Endodermal cell (in vitro differentiated cells): ENCODE measurements at regions not wholly inside any gene's neighbourhood (a gene's known extent, or its start where the extent isn't known, plus 50 kb on each side); places are given as distances from the start of the nearest gene placed in this dataset.

Experiments used
- DNase-seq: peaks from one replicate; pipeline ENCODE4 v3.0.0-alpha.2; 2017
- H3K27ac ChIP-seq: 2 replicates; pipeline ENCODE4 v1.5.1; 2013; ENCODE audit warnings: mild to moderate bottlenecking, low read depth, low read length, moderate library complexity
- H3K27me3 ChIP-seq: 2 replicates; pipeline ENCODE4 v1.6.1; 2013; ENCODE audit warnings: mild to moderate bottlenecking, low read length, moderate library complexity; ENCODE audit not compliant: insufficient read depth, control insufficient read depth, poor library complexity, severe bottlenecking
- H3K36me3 ChIP-seq: 2 replicates; pipeline ENCODE4 v1.7.0; 2013; ENCODE audit warnings: mild to moderate bottlenecking, low read length, moderate library complexity; ENCODE audit not compliant: control insufficient read depth, insufficient read depth
- H3K4me1 ChIP-seq: one replicate; pipeline ENCODE4 v1.7.0; 2013; ENCODE audit warnings: low read length; ENCODE audit not compliant: control insufficient read depth, insufficient read depth
- H3K4me3 ChIP-seq: 2 replicates; pipeline ENCODE4 v1.5.1; 2013; ENCODE audit warnings: mild to moderate bottlenecking, low read length, moderate library complexity
- H3K9ac ChIP-seq: 2 replicates; pipeline ENCODE4 v1.6.1; 2013; ENCODE audit warnings: mild to moderate bottlenecking, low read length, moderate library complexity; ENCODE audit not compliant: poor library complexity, severe bottlenecking; ENCODE audit errors: extremely low read depth
- H3K9me3 ChIP-seq: 2 replicates; pipeline ENCODE4 v1.6.1; 2013; ENCODE audit warnings: mild to moderate bottlenecking, low read length, moderate library complexity; ENCODE audit not compliant: control insufficient read depth
- H3K27ac Mint-ChIP-seq: 2 replicates; pipeline ENCODE4 v1.8.0; 2020; ENCODE audit warnings: mixed read lengths
- H3K27me3 Mint-ChIP-seq: 2 replicates; pipeline ENCODE4 v1.8.0; 2021; ENCODE audit warnings: mild to moderate bottlenecking, mixed read lengths; ENCODE audit not compliant: insufficient read depth
- H3K36me3 Mint-ChIP-seq: 2 replicates; pipeline ENCODE4 v1.8.0; 2020; ENCODE audit warnings: low read depth, mixed read lengths
- H3K4me1 Mint-ChIP-seq: 2 replicates; pipeline ENCODE4 v1.8.0; 2020; ENCODE audit warnings: mixed read lengths
- H3K4me3 Mint-ChIP-seq: 2 replicates; pipeline ENCODE4 v1.8.0; 2020; ENCODE audit warnings: mild to moderate bottlenecking, moderate library complexity, mixed read lengths
- H3K9me3 Mint-ChIP-seq: 2 replicates; pipeline ENCODE4 v1.8.0; 2020; ENCODE audit warnings: mild to moderate bottlenecking, mixed read lengths
- WGBS, 2 experiments: methylation state at CpG; one replicate each; pipeline versions ENCODE4 v1.1.5 to v1.1.7; 2013; ENCODE audit warnings: missing lambda C conversion rate in 2 of 2, mixed read lengths in 1 of 2; ENCODE audit not compliant: insufficient coverage in 1 of 2, insufficient read length in 1 of 2; 5-methylcytosine and 5-hydroxymethylcytosine counted together
- TF ChIP-seq, protein P1 (sequence below): fragments of 200-600 bp; sonication (generic); conservative IDR thresholded peaks from 2 replicates; pipeline ENCODE4 v1.5.0; 2021; ENCODE audit warnings: antibody characterized with exemption, mild to moderate bottlenecking

DNA sequence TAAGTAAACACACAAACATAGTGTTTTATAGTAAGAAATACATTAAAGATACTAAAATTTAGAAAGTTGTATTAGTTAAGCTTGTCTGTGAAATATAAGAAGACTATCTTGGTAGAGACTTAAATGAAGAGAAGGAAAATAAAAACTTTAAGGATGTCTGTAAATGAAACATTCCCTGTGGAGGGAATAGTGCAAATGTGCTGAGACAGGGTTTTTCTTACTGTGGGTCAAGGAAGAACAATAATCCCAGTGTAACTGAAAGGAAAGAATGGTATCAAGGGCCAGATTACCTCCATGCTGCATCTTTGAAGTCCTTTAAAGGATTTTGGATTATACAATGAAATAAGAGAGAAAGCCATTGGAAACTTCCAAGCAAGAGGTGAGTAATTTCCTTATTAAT lies 547.5 kb upstream of the PCDH15 start:
- DNase-seq, result no peak
- H3K9me3 ChIP-seq, result no peaks in the 10 kb centered on the region
- Mint-ChIP-seq H3K4me3 (no peak overlapping the region), H3K9me3 (no peaks in the 10 kb centered on the region), H3K27ac (no peak overlapping the region), H3K27me3 (no peaks in the 10 kb centered on the region), H3K4me1 (peaks cover 3% of the 10 kb centered on the region), H3K36me3 (no peaks in the 10 kb centered on the region)
- TF ChIP-seq, protein P1, sequence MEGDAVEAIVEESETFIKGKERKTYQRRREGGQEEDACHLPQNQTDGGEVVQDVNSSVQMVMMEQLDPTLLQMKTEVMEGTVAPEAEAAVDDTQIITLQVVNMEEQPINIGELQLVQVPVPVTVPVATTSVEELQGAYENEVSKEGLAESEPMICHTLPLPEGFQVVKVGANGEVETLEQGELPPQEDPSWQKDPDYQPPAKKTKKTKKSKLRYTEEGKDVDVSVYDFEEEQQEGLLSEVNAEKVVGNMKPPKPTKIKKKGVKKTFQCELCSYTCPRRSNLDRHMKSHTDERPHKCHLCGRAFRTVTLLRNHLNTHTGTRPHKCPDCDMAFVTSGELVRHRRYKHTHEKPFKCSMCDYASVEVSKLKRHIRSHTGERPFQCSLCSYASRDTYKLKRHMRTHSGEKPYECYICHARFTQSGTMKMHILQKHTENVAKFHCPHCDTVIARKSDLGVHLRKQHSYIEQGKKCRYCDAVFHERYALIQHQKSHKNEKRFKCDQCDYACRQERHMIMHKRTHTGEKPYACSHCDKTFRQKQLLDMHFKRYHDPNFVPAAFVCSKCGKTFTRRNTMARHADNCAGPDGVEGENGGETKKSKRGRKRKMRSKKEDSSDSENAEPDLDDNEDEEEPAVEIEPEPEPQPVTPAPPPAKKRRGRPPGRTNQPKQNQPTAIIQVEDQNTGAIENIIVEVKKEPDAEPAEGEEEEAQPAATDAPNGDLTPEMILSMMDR, result no peak
- no peaks in the 10 kb centered on the region for H3K4me1 ChIP-seq
- no peaks in the 10 kb centered on the region for H3K36me3 ChIP-seq
- H3K4me3 ChIP-seq, result no peak overlapping the region
- H3K27ac ChIP-seq, result no peak overlapping the region
- H3K9ac ChIP-seq, result no peak overlapping the region
- H3K27me3 ChIP-seq, result no peaks in the 10 kb centered on the region

DNA sequence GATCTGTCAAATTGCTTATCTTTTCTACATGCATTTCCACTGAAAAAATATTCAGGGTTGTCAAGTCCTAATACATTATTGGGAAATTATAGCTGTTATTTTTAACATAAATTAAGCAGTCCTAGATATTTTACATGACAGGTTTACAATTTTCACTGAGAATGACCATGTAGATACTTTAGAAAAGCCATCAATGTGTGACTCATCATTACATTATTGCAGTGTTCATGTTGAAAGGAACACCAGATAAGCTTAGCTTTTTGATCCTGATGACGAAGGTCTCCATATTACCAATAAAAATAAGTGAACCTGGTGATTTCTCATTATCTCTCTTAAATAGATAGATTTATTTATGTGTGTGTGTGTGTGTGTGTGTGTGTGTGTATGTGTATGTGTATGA lies 529.5 kb upstream of the PCDH15 start:
- Mint-ChIP-seq H3K9me3 (no peaks in the 10 kb centered on the region), H3K27me3 (no peaks in the 10 kb centered on the region), H3K36me3 (no peaks in the 10 kb centered on the region), H3K4me1 (no peaks in the 10 kb centered on the region), H3K27ac (no peak overlapping the region), H3K4me3 (no peak overlapping the region)
- Histone ChIP-seq H3K36me3 (no peaks in the 10 kb centered on the region), H3K27ac (no peak overlapping the region), H3K4me1 (no peaks in the 10 kb centered on the region), H3K4me3 (no peak overlapping the region), H3K9me3 (no peaks in the 10 kb centered on the region), H3K9ac (no peak overlapping the region), H3K27me3 (no peaks in the 10 kb centered on the region)
- WGBS, 2 experiments, result 100% methylated on average over 1 of the region's 1 CpG; no CpG with 5 or more reads in 1 of the 2 experiments
- no peak for DNase-seq
- TF ChIP-seq, protein P1, result no peak

DNA sequence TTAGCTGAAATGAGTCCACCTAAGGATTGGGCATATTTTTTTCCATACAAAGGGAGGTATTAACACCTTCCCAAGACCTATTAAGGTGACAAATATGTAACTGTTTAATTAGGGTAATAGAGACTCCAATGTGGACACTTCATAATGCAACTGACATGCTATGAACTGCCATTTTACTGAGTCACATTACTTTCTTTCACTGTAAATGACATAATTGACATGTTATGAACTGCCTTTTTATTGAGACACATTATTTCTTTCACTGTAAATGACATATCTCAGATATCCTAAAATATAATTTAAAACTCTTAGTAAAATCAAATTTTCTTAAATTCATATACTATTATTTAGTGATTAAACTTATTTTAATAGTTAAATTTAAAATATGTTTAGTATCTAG lies 528.8 kb upstream of the PCDH15 start:
- H3K27me3 ChIP-seq, result no peaks in the 10 kb centered on the region
- Mint-ChIP-seq H3K27ac (no peak overlapping the region), H3K27me3 (no peaks in the 10 kb centered on the region), H3K4me1 (no peaks in the 10 kb centered on the region), H3K4me3 (no peak overlapping the region), H3K36me3 (no peaks in the 10 kb centered on the region), H3K9me3 (no peaks in the 10 kb centered on the region)
- no peaks in the 10 kb centered on the region for H3K36me3 ChIP-seq
- TF ChIP-seq, protein P1, result no peak
- no peaks in the 10 kb centered on the region for H3K9me3 ChIP-seq
- no peak overlapping the region for H3K9ac ChIP-seq
- no peak for DNase-seq
- no peak overlapping the region for H3K27ac ChIP-seq
- no peak overlapping the region for H3K4me3 ChIP-seq
- no peaks in the 10 kb centered on the region for H3K4me1 ChIP-seq
